WTC11 (cell line): ENCODE measurements at regions not wholly inside any gene's neighbourhood (a gene's known extent, or its start where the extent isn't known, plus 50 kb on each side); places are given as distances from the start of the nearest gene placed in this dataset.

Experiments
- NFYB ChIP-seq: sonication (generic); formaldehyde crosslinking; conservative IDR thresholded peaks from 2 replicates; pipeline ENCODE4 v1.8.0; 2022; ENCODE audit warnings: low read depth, missing genetic modification reagents
- NR1H2 ChIP-seq: sonication (generic); formaldehyde crosslinking; IDR thresholded peaks from 2 replicates; pipeline ENCODE4 v1.9.0; 2021; ENCODE audit warnings: mild to moderate bottlenecking, moderate library complexity, missing genetic modification reagents
- SMAD3 ChIP-seq: sonication (generic); formaldehyde crosslinking; IDR thresholded peaks from 2 replicates; pipeline ENCODE4 v1.8.0; 2022; ENCODE audit warnings: missing genetic modification reagents, mild to moderate bottlenecking, borderline replicate concordance
- SMAD4 ChIP-seq: sonication (generic); formaldehyde crosslinking; IDR thresholded peaks from 2 replicates; pipeline ENCODE4 v1.8.0; 2022; ENCODE audit warnings: mild to moderate bottlenecking, missing genetic modification reagents
- ZNF219 ChIP-seq: sonication (generic); formaldehyde crosslinking; IDR thresholded peaks from 2 replicates; pipeline ENCODE4 v1.8.0; 2023; ENCODE audit warnings: missing genetic modification reagents, mild to moderate bottlenecking, borderline replicate concordance
- ZNF263 ChIP-seq: sonication (generic); formaldehyde crosslinking; IDR thresholded peaks from 2 replicates; pipeline ENCODE4 v1.8.1; 2022; ENCODE audit warnings: low read depth, mild to moderate bottlenecking, moderate library complexity, missing genetic modification reagents
- TF ChIP-seq, protein P1 (sequence below): sonication (generic); formaldehyde crosslinking; IDR thresholded peaks from 2 replicates; pipeline ENCODE4 v1.8.0; 2022; ENCODE audit warnings: missing genetic modification reagents
- TF ChIP-seq, protein P2 (sequence below): fragments of 200-600 bp; IDR thresholded peaks from 2 replicates; pipeline ENCODE4 v1.8.0; 2022; ENCODE audit warnings: antibody characterized with exemption
- TF ChIP-seq, protein P3 (sequence below): sonication (generic); formaldehyde crosslinking; IDR thresholded peaks from 2 replicates; pipeline ENCODE4 v1.8.1; 2022; ENCODE audit warnings: missing genetic modification reagents, borderline replicate concordance

DNA sequence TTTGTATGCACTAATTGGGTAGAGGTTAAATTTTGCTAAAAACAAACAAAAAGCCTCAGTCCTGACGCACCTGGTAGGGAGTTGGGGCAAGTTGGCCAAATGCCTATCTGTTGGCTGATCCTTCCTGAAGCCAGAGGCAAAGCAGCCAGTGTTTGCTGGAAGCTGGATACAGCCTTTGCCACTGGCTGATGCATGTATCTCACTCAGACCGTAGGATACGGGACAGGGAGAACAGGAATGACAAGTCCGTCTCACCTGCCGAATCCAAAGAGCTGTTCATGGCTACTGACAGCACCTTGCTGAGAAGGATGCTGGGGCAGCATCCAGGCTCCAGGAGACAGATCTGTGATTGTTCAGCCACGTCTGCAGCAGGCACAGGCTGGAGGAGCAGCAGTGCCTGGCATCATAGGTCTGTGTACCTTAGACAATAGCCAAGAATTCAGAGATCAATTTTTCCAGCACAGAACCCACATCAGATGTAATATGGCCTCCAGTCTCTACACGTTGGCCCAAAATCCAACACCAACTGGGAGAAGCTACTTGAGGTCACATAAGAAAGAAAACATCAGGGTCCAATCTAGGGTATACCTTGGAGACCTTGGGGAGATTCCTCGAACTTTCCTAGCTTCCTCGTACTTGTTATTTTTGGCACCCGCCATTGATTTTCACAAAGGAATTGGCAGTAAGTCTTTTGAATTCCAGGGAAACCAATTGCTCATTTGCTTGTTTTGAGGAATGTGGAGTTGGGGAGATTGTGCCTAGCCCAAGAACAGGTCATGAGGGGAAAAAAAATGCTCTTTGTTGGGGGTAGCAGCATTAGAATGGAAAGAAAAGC lies 108.5 kb upstream of the ARMC2 start:
- TF ChIP-seq SMAD4 = no peak
- TF ChIP-seq, protein P1, sequence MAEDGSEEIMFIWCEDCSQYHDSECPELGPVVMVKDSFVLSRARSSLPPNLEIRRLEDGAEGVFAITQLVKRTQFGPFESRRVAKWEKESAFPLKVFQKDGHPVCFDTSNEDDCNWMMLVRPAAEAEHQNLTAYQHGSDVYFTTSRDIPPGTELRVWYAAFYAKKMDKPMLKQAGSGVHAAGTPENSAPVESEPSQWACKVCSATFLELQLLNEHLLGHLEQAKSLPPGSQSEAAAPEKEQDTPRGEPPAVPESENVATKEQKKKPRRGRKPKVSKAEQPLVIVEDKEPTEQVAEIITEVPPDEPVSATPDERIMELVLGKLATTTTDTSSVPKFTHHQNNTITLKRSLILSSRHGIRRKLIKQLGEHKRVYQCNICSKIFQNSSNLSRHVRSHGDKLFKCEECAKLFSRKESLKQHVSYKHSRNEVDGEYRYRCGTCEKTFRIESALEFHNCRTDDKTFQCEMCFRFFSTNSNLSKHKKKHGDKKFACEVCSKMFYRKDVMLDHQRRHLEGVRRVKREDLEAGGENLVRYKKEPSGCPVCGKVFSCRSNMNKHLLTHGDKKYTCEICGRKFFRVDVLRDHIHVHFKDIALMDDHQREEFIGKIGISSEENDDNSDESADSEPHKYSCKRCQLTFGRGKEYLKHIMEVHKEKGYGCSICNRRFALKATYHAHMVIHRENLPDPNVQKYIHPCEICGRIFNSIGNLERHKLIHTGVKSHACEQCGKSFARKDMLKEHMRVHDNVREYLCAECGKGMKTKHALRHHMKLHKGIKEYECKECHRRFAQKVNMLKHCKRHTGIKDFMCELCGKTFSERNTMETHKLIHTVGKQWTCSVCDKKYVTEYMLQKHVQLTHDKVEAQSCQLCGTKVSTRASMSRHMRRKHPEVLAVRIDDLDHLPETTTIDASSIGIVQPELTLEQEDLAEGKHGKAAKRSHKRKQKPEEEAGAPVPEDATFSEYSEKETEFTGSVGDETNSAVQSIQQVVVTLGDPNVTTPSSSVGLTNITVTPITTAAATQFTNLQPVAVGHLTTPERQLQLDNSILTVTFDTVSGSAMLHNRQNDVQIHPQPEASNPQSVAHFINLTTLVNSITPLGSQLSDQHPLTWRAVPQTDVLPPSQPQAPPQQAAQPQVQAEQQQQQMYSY (CRISPR knock-in tag) = no peak
- TF ChIP-seq NR1H2 = no peak
- no peak for TF ChIP-seq ZNF219 (CRISPR knock-in tag)
- TF ChIP-seq NFYB = no peak
- TF ChIP-seq, protein P2, sequence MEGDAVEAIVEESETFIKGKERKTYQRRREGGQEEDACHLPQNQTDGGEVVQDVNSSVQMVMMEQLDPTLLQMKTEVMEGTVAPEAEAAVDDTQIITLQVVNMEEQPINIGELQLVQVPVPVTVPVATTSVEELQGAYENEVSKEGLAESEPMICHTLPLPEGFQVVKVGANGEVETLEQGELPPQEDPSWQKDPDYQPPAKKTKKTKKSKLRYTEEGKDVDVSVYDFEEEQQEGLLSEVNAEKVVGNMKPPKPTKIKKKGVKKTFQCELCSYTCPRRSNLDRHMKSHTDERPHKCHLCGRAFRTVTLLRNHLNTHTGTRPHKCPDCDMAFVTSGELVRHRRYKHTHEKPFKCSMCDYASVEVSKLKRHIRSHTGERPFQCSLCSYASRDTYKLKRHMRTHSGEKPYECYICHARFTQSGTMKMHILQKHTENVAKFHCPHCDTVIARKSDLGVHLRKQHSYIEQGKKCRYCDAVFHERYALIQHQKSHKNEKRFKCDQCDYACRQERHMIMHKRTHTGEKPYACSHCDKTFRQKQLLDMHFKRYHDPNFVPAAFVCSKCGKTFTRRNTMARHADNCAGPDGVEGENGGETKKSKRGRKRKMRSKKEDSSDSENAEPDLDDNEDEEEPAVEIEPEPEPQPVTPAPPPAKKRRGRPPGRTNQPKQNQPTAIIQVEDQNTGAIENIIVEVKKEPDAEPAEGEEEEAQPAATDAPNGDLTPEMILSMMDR = no peak
- TF ChIP-seq, protein P3, sequence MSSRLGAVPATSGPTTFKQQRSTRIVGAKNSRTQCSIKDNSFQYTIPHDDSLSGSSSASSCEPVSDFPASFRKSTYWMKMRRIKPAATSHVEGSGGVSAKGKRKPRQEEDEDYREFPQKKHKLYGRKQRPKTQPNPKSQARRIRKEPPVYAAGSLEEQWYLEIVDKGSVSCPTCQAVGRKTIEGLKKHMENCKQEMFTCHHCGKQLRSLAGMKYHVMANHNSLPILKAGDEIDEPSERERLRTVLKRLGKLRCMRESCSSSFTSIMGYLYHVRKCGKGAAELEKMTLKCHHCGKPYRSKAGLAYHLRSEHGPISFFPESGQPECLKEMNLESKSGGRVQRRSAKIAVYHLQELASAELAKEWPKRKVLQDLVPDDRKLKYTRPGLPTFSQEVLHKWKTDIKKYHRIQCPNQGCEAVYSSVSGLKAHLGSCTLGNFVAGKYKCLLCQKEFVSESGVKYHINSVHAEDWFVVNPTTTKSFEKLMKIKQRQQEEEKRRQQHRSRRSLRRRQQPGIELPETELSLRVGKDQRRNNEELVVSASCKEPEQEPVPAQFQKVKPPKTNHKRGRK (CRISPR knock-in tag) = no peak
- no peak for TF ChIP-seq ZNF263
- no peak for TF ChIP-seq SMAD3 (CRISPR knock-in tag)
